GM19023 (cell line): ENCODE measurements at regions not wholly inside any gene's neighbourhood (a gene's known extent, or its start where the extent isn't known, plus 50 kb on each side); places are given as distances from the start of the nearest gene placed in this dataset.
"Not testable (repeated sequence)": the region's sequence is repeated elsewhere in the genome, so short reads cannot be mapped to it uniquely, and the experiment has no call there.

Experiments used
- ATAC-seq: cut with Tn5 transposase; IDR thresholded peaks from one replicate; pipeline ENCODE4 v1.9.1; 2021; ENCODE audit warnings: mild to moderate bottlenecking, moderate library complexity; ENCODE audit not compliant: unreplicated experiment

GRCh38 chr2:234166531-234166930, 116.0 kb downstream of the SPP2 start:
- no peak for ATAC-seq

- ATAC-seq: no peak
Observed at GRCh38 chr2:234165421-234165820, 114.9 kb downstream of the SPP2 start.

GRCh38 chr2:234164493-234165413, 114.3 kb downstream of the SPP2 start:
- no peak for ATAC-seq

- no peak for ATAC-seq
Observed at GRCh38 chr2:234163510-234164045, 113.1 kb downstream of the SPP2 start.

GRCh38 chr2:234162861-234163260, 112.4 kb downstream of the SPP2 start:
- ATAC-seq: no peak

GRCh38 chr2:234161932-234162331, 111.4 kb downstream of the SPP2 start:
- no peak for ATAC-seq

- no peak for ATAC-seq
Observed at GRCh38 chr2:234158812-234159211, 108.3 kb downstream of the SPP2 start.

GRCh38 chr2:234157817-234158588, 107.5 kb downstream of the SPP2 start:
- no peak for ATAC-seq

- no peak for ATAC-seq
Observed at GRCh38 chr2:234156326-234156725, 105.8 kb downstream of the SPP2 start.

GRCh38 chr2:234152835-234153234, 102.3 kb downstream of the SPP2 start:
- ATAC-seq: not testable (repeated sequence)

GRCh38 chr2:234147335-234147861, 96.9 kb downstream of the SPP2 start:
- ATAC-seq: no peak

GRCh38 chr2:234146087-234146826, 95.8 kb downstream of the SPP2 start:
- ATAC-seq: no peak

- no peak for ATAC-seq
Observed at GRCh38 chr2:234145511-234145910, 95.0 kb downstream of the SPP2 start.

- no peak for ATAC-seq
Observed at GRCh38 chr2:234145057-234145456, 94.6 kb downstream of the SPP2 start.

- no peak for ATAC-seq
Observed at GRCh38 chr2:234143896-234144295, 93.4 kb downstream of the SPP2 start.

- ATAC-seq: no peak
Observed at GRCh38 chr2:234142530-234142929, 92.0 kb downstream of the SPP2 start.

- ATAC-seq: no peak
Observed at GRCh38 chr2:234139755-234140154, 89.3 kb downstream of the SPP2 start.

GRCh38 chr2:234138836-234139235, 88.3 kb downstream of the SPP2 start:
- ATAC-seq: no peak

- ATAC-seq: no peak
Observed at GRCh38 chr2:234137400-234138014, 87.0 kb downstream of the SPP2 start.

GRCh38 chr2:234136461-234136860, 86.0 kb downstream of the SPP2 start:
- ATAC-seq: no peak
